ENCODE measurements at regions not wholly inside any gene's neighbourhood (a gene's known extent, or its start where the extent isn't known, plus 50 kb on each side); places are given as distances from the start of the nearest gene placed in this dataset.

GRCh38 chr1:79817031-79817560, 810.6 kb upstream of the ADGRL4 start:
- TF ChIP-seq CTCF (IDR thresholded peaks at IDR 0.05; ENCODE audit: low read length), result no peak
- no peak for TF ChIP-seq EZH2phosphoT487 (IDR thresholded peaks at IDR 0.05; ENCODE audit: low read length)
- no peak for TF ChIP-seq EZH2 (optimal IDR thresholded peaks at IDR 0.05; ENCODE audit: low read depth, low read length)
- no peaks in the 10 kb centered on the region for H3K79me2 ChIP-seq (ENCODE audit: low read length)
- H3F3A ChIP-seq (ENCODE audit: insufficient read depth, low read length), result no peaks in the 10 kb centered on the region
- H3K9me2 ChIP-seq (replicated peaks; ENCODE audit: insufficient read depth, low read length), result no peaks in the 10 kb centered on the region
- no peak overlapping the region for H3K9ac ChIP-seq (ENCODE audit: low read length)
- no peak overlapping the region for H3K4me3 ChIP-seq (ENCODE audit: low read length)
- no peaks in the 10 kb centered on the region for H3K9me3 ChIP-seq (replicated peaks; ENCODE audit: insufficient read depth, low read length)
- H3K4me1 ChIP-seq (ENCODE audit: low read length), result no peaks in the 10 kb centered on the region
- no peaks in the 10 kb centered on the region for H3K36me3 ChIP-seq (replicated peaks; ENCODE audit: insufficient read depth, low read length)
- no peak overlapping the region for H3K4me2 ChIP-seq (ENCODE audit: low read depth, low read length)
- H4K20me1 ChIP-seq (ENCODE audit: insufficient read depth, low read length), result no peaks in the 10 kb centered on the region
- H3K27me3 ChIP-seq (replicated peaks; ENCODE audit: insufficient read depth, low read length), result no peaks in the 10 kb centered on the region
- no peak for DNase-seq
- no peak overlapping the region for H2AFZ ChIP-seq (ENCODE audit: low read length)
- H3K27ac ChIP-seq (ENCODE audit: low read length), result no peak overlapping the region

- no peak for DNase-seq
- Histone ChIP-seq H3K79me2 (ENCODE audit: low read length) (no peaks in the 10 kb centered on the region), H3F3A (ENCODE audit: insufficient read depth, low read length) (no peaks in the 10 kb centered on the region), H3K36me3 (replicated peaks; ENCODE audit: insufficient read depth, low read length) (no peaks in the 10 kb centered on the region), H3K4me3 (ENCODE audit: low read length) (no peak overlapping the region), H3K27ac (ENCODE audit: low read length) (no peak overlapping the region), H2AFZ (ENCODE audit: low read length) (no peak overlapping the region), H3K27me3 (replicated peaks; ENCODE audit: insufficient read depth, low read length) (no peaks in the 10 kb centered on the region), H3K9me3 (replicated peaks; ENCODE audit: insufficient read depth, low read length) (no peaks in the 10 kb centered on the region), H3K9ac (ENCODE audit: low read length) (no peak overlapping the region), H3K9me2 (replicated peaks; ENCODE audit: insufficient read depth, low read length) (no peaks in the 10 kb centered on the region), H3K4me1 (ENCODE audit: low read length) (no peaks in the 10 kb centered on the region), H3K4me2 (ENCODE audit: low read depth, low read length) (no peak overlapping the region), H4K20me1 (ENCODE audit: insufficient read depth, low read length) (no peaks in the 10 kb centered on the region)
- no peak for TF ChIP-seq CTCF (IDR thresholded peaks at IDR 0.05; ENCODE audit: low read length)
- no peak for TF ChIP-seq EZH2phosphoT487 (IDR thresholded peaks at IDR 0.05; ENCODE audit: low read length)
- TF ChIP-seq EZH2 (optimal IDR thresholded peaks at IDR 0.05; ENCODE audit: low read depth, low read length), result no peak
Measured at GRCh38 chr1:79815115-79815514, 808.6 kb upstream of the ADGRL4 start.

GRCh38 chr1:79811173-79811572, 804.6 kb upstream of the ADGRL4 start:
- no peak overlapping the region for H3K4me3 ChIP-seq (ENCODE audit: low read length)

More at GRCh38 chr1:79811173-79811572, 804.6 kb upstream of the ADGRL4 start:
- H3K9ac ChIP-seq (ENCODE audit: low read length), result no peak overlapping the region
- no peaks in the 10 kb centered on the region for H4K20me1 ChIP-seq (ENCODE audit: insufficient read depth, low read length)
- H2AFZ ChIP-seq (ENCODE audit: low read length), result no peak overlapping the region
- no peaks in the 10 kb centered on the region for H3K36me3 ChIP-seq (replicated peaks; ENCODE audit: insufficient read depth, low read length)
- no peaks in the 10 kb centered on the region for H3K9me2 ChIP-seq (replicated peaks; ENCODE audit: insufficient read depth, low read length)
- no peaks in the 10 kb centered on the region for H3K79me2 ChIP-seq (ENCODE audit: low read length)
- H3K9me3 ChIP-seq (replicated peaks; ENCODE audit: insufficient read depth, low read length), result no peaks in the 10 kb centered on the region
- TF ChIP-seq EZH2 (optimal IDR thresholded peaks at IDR 0.05; ENCODE audit: low read depth, low read length) (no peak), CTCF (IDR thresholded peaks at IDR 0.05; ENCODE audit: low read length) (no peak), EZH2phosphoT487 (IDR thresholded peaks at IDR 0.05; ENCODE audit: low read length) (no peak)
- H3K27me3 ChIP-seq (replicated peaks; ENCODE audit: insufficient read depth, low read length), result no peaks in the 10 kb centered on the region
- no peak overlapping the region for H3K27ac ChIP-seq (ENCODE audit: low read length)
- H3K4me2 ChIP-seq (ENCODE audit: low read depth, low read length), result no peak overlapping the region
- no peaks in the 10 kb centered on the region for H3K4me1 ChIP-seq (ENCODE audit: low read length)
- no peak for DNase-seq
- H3F3A ChIP-seq (ENCODE audit: insufficient read depth, low read length), result no peaks in the 10 kb centered on the region

All from MM.1S (cell line).